Fibroblast of the aortic adventitia (primary cell): ENCODE measurements at regions not wholly inside any gene's neighbourhood (a gene's known extent, or its start where the extent isn't known, plus 50 kb on each side); places are given as distances from the start of the nearest gene placed in this dataset.

ENCODE experiments used
- DNase-seq: peaks from one replicate; pipeline ENCODE4 v3.0.0-alpha.2; 2010; ENCODE audit warnings: low read depth
- H3K4me3 ChIP-seq: 2 replicates; pipeline ENCODE4 v1.5.1; 2011; ENCODE audit warnings: low read depth, mild to moderate bottlenecking, control low read depth, low read length, moderate library complexity
- TF ChIP-seq, protein P1 (sequence below): IDR thresholded peaks from 2 replicates; pipeline ENCODE4 v1.5.1; 2011; ENCODE audit warnings: mild to moderate bottlenecking, low read length, control low read depth, inconsistent platforms; ENCODE audit not compliant: insufficient read depth

- TF ChIP-seq, protein P1, sequence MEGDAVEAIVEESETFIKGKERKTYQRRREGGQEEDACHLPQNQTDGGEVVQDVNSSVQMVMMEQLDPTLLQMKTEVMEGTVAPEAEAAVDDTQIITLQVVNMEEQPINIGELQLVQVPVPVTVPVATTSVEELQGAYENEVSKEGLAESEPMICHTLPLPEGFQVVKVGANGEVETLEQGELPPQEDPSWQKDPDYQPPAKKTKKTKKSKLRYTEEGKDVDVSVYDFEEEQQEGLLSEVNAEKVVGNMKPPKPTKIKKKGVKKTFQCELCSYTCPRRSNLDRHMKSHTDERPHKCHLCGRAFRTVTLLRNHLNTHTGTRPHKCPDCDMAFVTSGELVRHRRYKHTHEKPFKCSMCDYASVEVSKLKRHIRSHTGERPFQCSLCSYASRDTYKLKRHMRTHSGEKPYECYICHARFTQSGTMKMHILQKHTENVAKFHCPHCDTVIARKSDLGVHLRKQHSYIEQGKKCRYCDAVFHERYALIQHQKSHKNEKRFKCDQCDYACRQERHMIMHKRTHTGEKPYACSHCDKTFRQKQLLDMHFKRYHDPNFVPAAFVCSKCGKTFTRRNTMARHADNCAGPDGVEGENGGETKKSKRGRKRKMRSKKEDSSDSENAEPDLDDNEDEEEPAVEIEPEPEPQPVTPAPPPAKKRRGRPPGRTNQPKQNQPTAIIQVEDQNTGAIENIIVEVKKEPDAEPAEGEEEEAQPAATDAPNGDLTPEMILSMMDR: no peak
- no peak overlapping the region for H3K4me3 ChIP-seq
Observed at GRCh38 chr13:31452525-31452924, 252.8 kb downstream of the B3GLCT start.

GRCh38 chr13:31455581-31455980, 255.8 kb downstream of the B3GLCT start:
- no peak for DNase-seq
- TF ChIP-seq, protein P1: no peak
- no peak overlapping the region for H3K4me3 ChIP-seq

More at GRCh38 chr13:31452525-31452924, 252.8 kb downstream of the B3GLCT start:
- no peak for DNase-seq

GRCh38 chr13:31456056-31456455, 256.3 kb downstream of the B3GLCT start:
- no peak for DNase-seq
- TF ChIP-seq, protein P1: no peak
- H3K4me3 ChIP-seq: no peak overlapping the region

DNA sequence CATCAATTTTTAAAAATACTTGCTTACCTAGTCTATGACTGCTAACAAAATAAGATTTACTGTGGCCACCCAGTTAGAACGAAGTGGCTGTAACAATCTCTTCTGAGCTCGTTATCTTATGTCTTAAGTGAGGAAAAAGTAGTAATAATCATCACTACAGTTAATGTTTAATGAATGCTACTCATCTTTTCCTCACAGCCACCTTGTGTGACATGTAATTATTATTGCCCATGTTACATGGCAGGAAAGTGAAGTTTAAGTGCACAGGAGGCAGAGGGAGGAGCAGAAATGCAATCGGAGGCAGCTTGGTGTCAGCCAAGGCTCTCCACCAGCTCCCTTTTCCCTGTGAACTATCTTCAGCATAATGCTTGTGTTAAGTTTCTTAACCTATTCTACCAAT, 260.3 kb downstream of the B3GLCT start:
- TF ChIP-seq, protein P1: no peak
- no peak overlapping the region for H3K4me3 ChIP-seq
- DNase-seq: no peak

- TF ChIP-seq, protein P1: no peak
- no peak overlapping the region for H3K4me3 ChIP-seq
- DNase-seq: no peak
Observed at GRCh38 chr13:31461923-31462322, 262.1 kb downstream of the B3GLCT start.

DNA sequence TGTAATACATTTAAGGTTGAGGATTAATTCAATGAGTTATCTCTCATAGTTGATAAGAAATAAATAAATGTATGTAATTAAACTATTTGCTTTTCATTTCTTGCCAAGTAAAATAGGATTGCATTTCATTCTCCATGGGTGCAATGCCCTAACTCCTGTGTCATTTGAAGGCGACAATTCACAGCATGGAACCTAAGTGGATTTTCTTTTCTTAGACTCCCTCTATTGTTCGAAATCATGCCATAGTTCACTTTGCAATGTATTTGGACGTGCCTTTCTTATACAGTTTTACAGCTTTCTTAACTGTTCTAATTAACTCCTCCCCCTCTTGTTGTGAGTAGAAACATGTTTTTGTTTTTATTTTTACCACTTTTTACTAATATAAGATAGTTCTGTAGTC, 263.0 kb downstream of the B3GLCT start:
- no peak for DNase-seq
- TF ChIP-seq, protein P1: no peak
- no peak overlapping the region for H3K4me3 ChIP-seq
